ENCODE measurements at regions not wholly inside any gene's neighbourhood (a gene's known extent, or its start where the extent isn't known, plus 50 kb on each side); places are given as distances from the start of the nearest gene placed in this dataset.

- Mint-ChIP-seq H3K4me3 (no peak overlapping the region), H3K27me3 (no peaks in the 10 kb centered on the region), H3K4me1 (no peaks in the 10 kb centered on the region), H3K27ac (no peak overlapping the region), H3K9me3 (peaks cover 2 to 11% (median 5%) of the 10 kb centered on the region in 7 donors), H3K36me3 (no peaks in the 10 kb centered on the region)
- Histone ChIP-seq H3K4me3 (ENCODE audit: low read depth, low read length) (no peak overlapping the region), H3K27ac (ENCODE audit: insufficient read depth, low read length, poor library complexity, severe bottlenecking) (no peak overlapping the region), H3K4me1 (ENCODE audit: control insufficient read depth, insufficient read depth, low read length, poor library complexity, severe bottlenecking) (no peaks in the 10 kb centered on the region), H3K9me3 (ENCODE audit: control insufficient read depth in 2 of 2, low read length in 2 of 2) (peaks cover 0 to 8% of the 10 kb centered on the region in 2 experiments), H3K27me3 (ENCODE audit: control insufficient read depth, insufficient read depth, low read length) (no peaks in the 10 kb centered on the region), H3K36me3 (ENCODE audit: control insufficient read depth, insufficient read depth, low read length) (no peaks in the 10 kb centered on the region)
- no peak for ATAC-seq (ENCODE audit: low read depth in 2 of 2)
- DNase-seq, result no peak
Measured at GRCh38 chr13:103960001-103960400, 893.8 kb upstream of the SLC10A2 start.

GRCh38 chr13:103958691-103959090 lies 892.5 kb upstream of the SLC10A2 start:
- no peaks in the 10 kb centered on the region for H3K4me1 ChIP-seq (ENCODE audit: control insufficient read depth, insufficient read depth, low read length, poor library complexity, severe bottlenecking)
- no peaks in the 10 kb centered on the region for H3K36me3 ChIP-seq (ENCODE audit: control insufficient read depth, insufficient read depth, low read length)
- peaks cover 0 to 6% of the 10 kb centered on the region in 2 experiments for H3K9me3 ChIP-seq (ENCODE audit: control insufficient read depth in 2 of 2, low read length in 2 of 2)
- H3K4me3 ChIP-seq (ENCODE audit: low read depth, low read length), result no peak overlapping the region
- DNase-seq, result no peak
- ATAC-seq (ENCODE audit: low read depth in 2 of 2), result no peak
- Mint-ChIP-seq H3K4me1 (no peaks in the 10 kb centered on the region), H3K27ac (peak overlapping the region in 1 of 3 donors; percentile 7), H3K9me3 (peaks cover 2 to 11% (median 3%) of the 10 kb centered on the region in 7 donors), H3K27me3 (no peaks in the 10 kb centered on the region), H3K36me3 (no peaks in the 10 kb centered on the region), H3K4me3 (no peak overlapping the region)
- no peak overlapping the region for H3K27ac ChIP-seq (ENCODE audit: insufficient read depth, low read length, poor library complexity, severe bottlenecking)
- H3K27me3 ChIP-seq (ENCODE audit: control insufficient read depth, insufficient read depth, low read length), result no peaks in the 10 kb centered on the region

- H3K27ac ChIP-seq (ENCODE audit: insufficient read depth, low read length, poor library complexity, severe bottlenecking), result no peak overlapping the region
- no peaks in the 10 kb centered on the region for H3K27me3 ChIP-seq (ENCODE audit: control insufficient read depth, insufficient read depth, low read length)
- Mint-ChIP-seq H3K27ac (no peak overlapping the region), H3K9me3 (peaks cover 2 to 11% (median 4%) of the 10 kb centered on the region in 7 donors), H3K36me3 (no peaks in the 10 kb centered on the region), H3K4me3 (no peak overlapping the region), H3K27me3 (no peaks in the 10 kb centered on the region), H3K4me1 (no peaks in the 10 kb centered on the region)
- H3K9me3 ChIP-seq (ENCODE audit: control insufficient read depth in 2 of 2, low read length in 2 of 2), result no peaks in the 10 kb centered on the region
- no peaks in the 10 kb centered on the region for H3K36me3 ChIP-seq (ENCODE audit: control insufficient read depth, insufficient read depth, low read length)
- no peaks in the 10 kb centered on the region for H3K4me1 ChIP-seq (ENCODE audit: control insufficient read depth, insufficient read depth, low read length, poor library complexity, severe bottlenecking)
- DNase-seq (no peak), ATAC-seq (ENCODE audit: low read depth in 2 of 2) (no peak)
- no peak overlapping the region for H3K4me3 ChIP-seq (ENCODE audit: low read depth, low read length)
Measured at GRCh38 chr13:103957939-103958338, 891.7 kb upstream of the SLC10A2 start.

- ATAC-seq (ENCODE audit: low read depth in 2 of 2), result no peak
- H3K4me1 ChIP-seq (ENCODE audit: control insufficient read depth, insufficient read depth, low read length, poor library complexity, severe bottlenecking), result no peaks in the 10 kb centered on the region
- Mint-ChIP-seq H3K4me3 (no peak overlapping the region), H3K27me3 (no peaks in the 10 kb centered on the region), H3K36me3 (no peaks in the 10 kb centered on the region), H3K27ac (no peak overlapping the region), H3K9me3 (peaks cover 0 to 15% (median 4%) of the 10 kb centered on the region in 7 donors), H3K4me1 (no peaks in the 10 kb centered on the region)
- H3K27me3 ChIP-seq (ENCODE audit: control insufficient read depth, insufficient read depth, low read length), result no peaks in the 10 kb centered on the region
- DNase-seq, result no peak
- no peak overlapping the region for H3K27ac ChIP-seq (ENCODE audit: insufficient read depth, low read length, poor library complexity, severe bottlenecking)
- H3K36me3 ChIP-seq (ENCODE audit: control insufficient read depth, insufficient read depth, low read length), result no peaks in the 10 kb centered on the region
- H3K4me3 ChIP-seq (ENCODE audit: low read depth, low read length), result no peak overlapping the region
- H3K9me3 ChIP-seq (ENCODE audit: control insufficient read depth in 2 of 2, low read length in 2 of 2), result no peaks in the 10 kb centered on the region
Measured at GRCh38 chr13:103953859-103954258, 887.6 kb upstream of the SLC10A2 start.

GRCh38 chr13:103952183-103952582 lies 886.0 kb upstream of the SLC10A2 start:
- H3K9me3 Mint-ChIP-seq, result peaks cover 2 to 15% (median 6%) of the 10 kb centered on the region in 7 donors
- Histone ChIP-seq H3K27me3 (ENCODE audit: control insufficient read depth, insufficient read depth, low read length) (no peaks in the 10 kb centered on the region), H3K36me3 (ENCODE audit: control insufficient read depth, insufficient read depth, low read length) (no peaks in the 10 kb centered on the region), H3K9me3 (ENCODE audit: control insufficient read depth in 2 of 2, low read length in 2 of 2) (no peaks in the 10 kb centered on the region), H3K4me1 (ENCODE audit: control insufficient read depth, insufficient read depth, low read length, poor library complexity, severe bottlenecking) (no peaks in the 10 kb centered on the region), H3K4me3 (ENCODE audit: low read depth, low read length) (no peak overlapping the region), H3K27ac (ENCODE audit: insufficient read depth, low read length, poor library complexity, severe bottlenecking) (no peak overlapping the region)
- H3K4me1 Mint-ChIP-seq, result no peaks in the 10 kb centered on the region
- H3K27ac Mint-ChIP-seq, result no peak overlapping the region
- no peaks in the 10 kb centered on the region for H3K36me3 Mint-ChIP-seq
- no peaks in the 10 kb centered on the region for H3K27me3 Mint-ChIP-seq
- ATAC-seq (ENCODE audit: low read depth in 2 of 2) (no peak), DNase-seq (no peak)
- H3K4me3 Mint-ChIP-seq, result no peak overlapping the region

- Mint-ChIP-seq H3K36me3 (no peaks in the 10 kb centered on the region), H3K9me3 (peaks cover under 1 to 10% (median 5%) of the 10 kb centered on the region in 7 donors), H3K27ac (no peak overlapping the region), H3K27me3 (no peaks in the 10 kb centered on the region), H3K4me1 (no peaks in the 10 kb centered on the region), H3K4me3 (no peak overlapping the region)
- H3K36me3 ChIP-seq (ENCODE audit: control insufficient read depth, insufficient read depth, low read length), result no peaks in the 10 kb centered on the region
- H3K4me1 ChIP-seq (ENCODE audit: control insufficient read depth, insufficient read depth, low read length, poor library complexity, severe bottlenecking), result no peaks in the 10 kb centered on the region
- no peak overlapping the region for H3K4me3 ChIP-seq (ENCODE audit: low read depth, low read length)
- no peaks in the 10 kb centered on the region for H3K9me3 ChIP-seq (ENCODE audit: control insufficient read depth in 2 of 2, low read length in 2 of 2)
- H3K27ac ChIP-seq (ENCODE audit: insufficient read depth, low read length, poor library complexity, severe bottlenecking), result no peak overlapping the region
- H3K27me3 ChIP-seq (ENCODE audit: control insufficient read depth, insufficient read depth, low read length), result no peaks in the 10 kb centered on the region
- DNase-seq (no peak), ATAC-seq (ENCODE audit: low read depth in 2 of 2) (no peak)
Measured at GRCh38 chr13:103948426-103948825, 882.2 kb upstream of the SLC10A2 start.

GRCh38 chr13:103945836-103946235 lies 879.6 kb upstream of the SLC10A2 start:
- Histone ChIP-seq H3K9me3 (ENCODE audit: control insufficient read depth in 2 of 2, low read length in 2 of 2) (no peaks in the 10 kb centered on the region), H3K27me3 (ENCODE audit: control insufficient read depth, insufficient read depth, low read length) (no peaks in the 10 kb centered on the region), H3K36me3 (ENCODE audit: control insufficient read depth, insufficient read depth, low read length) (no peaks in the 10 kb centered on the region), H3K4me1 (ENCODE audit: control insufficient read depth, insufficient read depth, low read length, poor library complexity, severe bottlenecking) (no peaks in the 10 kb centered on the region), H3K4me3 (ENCODE audit: low read depth, low read length) (no peak overlapping the region), H3K27ac (ENCODE audit: insufficient read depth, low read length, poor library complexity, severe bottlenecking) (no peak overlapping the region)
- no peaks in the 10 kb centered on the region for H3K36me3 Mint-ChIP-seq
- H3K27ac Mint-ChIP-seq, result no peak overlapping the region
- H3K27me3 Mint-ChIP-seq, result no peaks in the 10 kb centered on the region
- H3K9me3 Mint-ChIP-seq, result peaks cover 0 to 12% (median 2%) of the 10 kb centered on the region in 7 donors
- H3K4me3 Mint-ChIP-seq, result no peak overlapping the region
- ATAC-seq (ENCODE audit: low read depth in 2 of 2), result no peak
- H3K4me1 Mint-ChIP-seq, result no peaks in the 10 kb centered on the region
- DNase-seq, result no peak

- Histone ChIP-seq H3K27me3 (ENCODE audit: control insufficient read depth, insufficient read depth, low read length) (no peaks in the 10 kb centered on the region), H3K9me3 (ENCODE audit: control insufficient read depth in 2 of 2, low read length in 2 of 2) (no peaks in the 10 kb centered on the region), H3K4me3 (ENCODE audit: low read depth, low read length) (no peak overlapping the region), H3K4me1 (ENCODE audit: control insufficient read depth, insufficient read depth, low read length, poor library complexity, severe bottlenecking) (no peaks in the 10 kb centered on the region), H3K36me3 (ENCODE audit: control insufficient read depth, insufficient read depth, low read length) (no peaks in the 10 kb centered on the region), H3K27ac (ENCODE audit: insufficient read depth, low read length, poor library complexity, severe bottlenecking) (no peak overlapping the region)
- Mint-ChIP-seq H3K4me3 (no peak overlapping the region), H3K4me1 (no peaks in the 10 kb centered on the region), H3K27ac (no peak overlapping the region), H3K27me3 (no peaks in the 10 kb centered on the region), H3K36me3 (no peaks in the 10 kb centered on the region), H3K9me3 (peaks cover 0 to 7% (median 2%) of the 10 kb centered on the region in 7 donors)
- no peak for ATAC-seq (ENCODE audit: low read depth in 2 of 2)
- DNase-seq, result no peak
Measured at GRCh38 chr13:103941506-103942140, 875.4 kb upstream of the SLC10A2 start.

Measured in CD4-positive, CD25-positive, alpha-beta regulatory T cell (primary cell).